ENCODE measurements at regions not wholly inside any gene's neighbourhood (a gene's known extent, or its start where the extent isn't known, plus 50 kb on each side); places are given as distances from the start of the nearest gene placed in this dataset.

DNA sequence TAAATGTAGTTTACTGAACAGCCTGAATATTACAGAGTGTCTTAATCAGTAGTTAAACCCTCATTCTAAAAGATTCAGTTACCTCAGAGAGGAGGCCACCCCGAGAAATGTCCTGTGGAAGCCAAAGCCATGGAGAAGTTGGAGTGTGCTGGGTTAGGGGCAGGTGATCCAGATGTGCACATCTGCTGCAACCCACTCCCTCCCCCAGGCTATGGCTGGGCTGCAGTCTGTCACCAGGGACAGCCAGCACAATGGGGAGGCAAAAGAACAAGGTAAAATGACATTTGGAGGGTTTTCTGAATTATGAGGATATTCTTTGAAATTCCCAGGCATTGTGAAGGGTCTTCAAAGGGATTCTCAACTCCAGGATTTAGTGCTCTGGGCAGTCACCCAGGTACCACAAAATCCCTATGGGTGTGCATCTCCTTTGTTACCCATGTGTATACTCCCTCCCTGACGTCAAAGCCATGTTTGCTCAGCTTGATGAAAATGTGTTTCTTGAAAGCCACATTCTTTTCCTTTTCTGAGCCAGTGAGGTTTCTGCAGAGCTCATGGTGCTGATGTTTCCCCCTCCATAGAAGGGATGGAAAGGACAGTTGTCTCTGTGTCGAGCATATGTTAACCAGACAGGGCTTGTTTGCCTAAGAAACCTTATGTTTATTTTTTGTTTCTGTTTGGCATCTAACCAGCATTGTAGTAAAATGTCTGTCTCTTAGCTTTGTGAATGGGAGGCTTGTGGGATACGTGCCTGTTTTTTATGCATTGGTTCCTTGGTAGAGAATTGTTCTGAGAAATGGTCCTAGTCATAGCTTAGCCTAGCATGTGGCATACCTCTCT, 212.3 kb upstream of the TBX18 start:
- Histone ChIP-seq H3K4me3 (no peak overlapping the region), H3K9me3 (no peaks in the 10 kb centered on the region), H3K36me3 (ENCODE audit: low read depth) (no peaks in the 10 kb centered on the region), H3K4me1 (ENCODE audit: low read depth) (no peaks in the 10 kb centered on the region)
- TF ChIP-seq, protein P1, sequence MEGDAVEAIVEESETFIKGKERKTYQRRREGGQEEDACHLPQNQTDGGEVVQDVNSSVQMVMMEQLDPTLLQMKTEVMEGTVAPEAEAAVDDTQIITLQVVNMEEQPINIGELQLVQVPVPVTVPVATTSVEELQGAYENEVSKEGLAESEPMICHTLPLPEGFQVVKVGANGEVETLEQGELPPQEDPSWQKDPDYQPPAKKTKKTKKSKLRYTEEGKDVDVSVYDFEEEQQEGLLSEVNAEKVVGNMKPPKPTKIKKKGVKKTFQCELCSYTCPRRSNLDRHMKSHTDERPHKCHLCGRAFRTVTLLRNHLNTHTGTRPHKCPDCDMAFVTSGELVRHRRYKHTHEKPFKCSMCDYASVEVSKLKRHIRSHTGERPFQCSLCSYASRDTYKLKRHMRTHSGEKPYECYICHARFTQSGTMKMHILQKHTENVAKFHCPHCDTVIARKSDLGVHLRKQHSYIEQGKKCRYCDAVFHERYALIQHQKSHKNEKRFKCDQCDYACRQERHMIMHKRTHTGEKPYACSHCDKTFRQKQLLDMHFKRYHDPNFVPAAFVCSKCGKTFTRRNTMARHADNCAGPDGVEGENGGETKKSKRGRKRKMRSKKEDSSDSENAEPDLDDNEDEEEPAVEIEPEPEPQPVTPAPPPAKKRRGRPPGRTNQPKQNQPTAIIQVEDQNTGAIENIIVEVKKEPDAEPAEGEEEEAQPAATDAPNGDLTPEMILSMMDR (IDR thresholded peaks at IDR 0.05) = no peak
- intact Hi-C loops (cut with DNase I, micrococcal nuclease) = no loop called here
- no peak for ATAC-seq
- DNase-seq = no peak

DNA sequence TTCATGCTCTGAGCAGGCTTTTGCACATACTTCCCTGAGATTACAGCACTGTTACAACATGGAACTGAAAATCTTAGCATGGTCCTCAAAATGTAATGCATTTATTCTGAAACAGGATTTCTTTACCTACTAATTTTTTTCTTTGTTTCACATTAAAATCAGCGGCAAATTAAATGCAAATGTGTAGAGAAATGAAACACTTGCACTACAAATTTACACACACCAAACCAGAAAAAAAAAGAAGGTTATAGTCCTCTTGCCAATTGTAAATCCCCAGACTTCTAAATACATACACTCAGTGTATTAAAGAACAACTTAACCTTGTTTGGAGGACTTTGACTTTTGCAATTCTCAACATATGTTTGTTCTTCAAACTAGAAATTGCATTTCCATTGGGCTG, 210.9 kb upstream of the TBX18 start:
- DNase-seq (no peak), ATAC-seq (no peak)
- intact Hi-C loops (cut with DNase I, micrococcal nuclease) = no loop called here
- Histone ChIP-seq H3K4me3 (no peak overlapping the region), H3K9me3 (no peaks in the 10 kb centered on the region), H3K36me3 (ENCODE audit: low read depth) (no peaks in the 10 kb centered on the region), H3K4me1 (ENCODE audit: low read depth) (no peaks in the 10 kb centered on the region)
- TF ChIP-seq, protein P1 (IDR thresholded peaks at IDR 0.05) = no peak

DNA sequence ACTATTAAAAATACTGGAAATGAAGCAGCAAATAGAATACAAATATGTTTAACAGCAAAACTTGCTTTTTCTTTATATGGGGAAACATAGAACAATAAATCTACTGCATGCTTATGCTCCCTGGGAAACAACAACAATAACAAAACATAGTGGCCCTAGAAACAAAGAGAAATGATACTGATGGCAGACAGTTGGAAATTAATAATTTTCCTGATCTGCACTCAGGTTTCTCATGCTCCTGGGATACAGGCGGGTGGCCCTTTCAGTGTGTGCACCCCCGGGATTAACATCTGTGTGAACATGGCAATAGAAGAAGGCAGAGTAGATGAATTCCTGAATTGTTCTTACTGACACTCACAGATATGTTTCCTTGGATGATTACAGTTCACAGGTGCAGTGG, 209.2 kb upstream of the TBX18 start:
- ATAC-seq (no peak), DNase-seq (no peak)
- Histone ChIP-seq H3K9me3 (peaks cover 5% of the 10 kb centered on the region), H3K36me3 (ENCODE audit: low read depth) (no peaks in the 10 kb centered on the region), H3K4me3 (no peak overlapping the region), H3K4me1 (ENCODE audit: low read depth) (no peaks in the 10 kb centered on the region)
- intact Hi-C loops (cut with DNase I, micrococcal nuclease) = no loop called here
- TF ChIP-seq, protein P1 (IDR thresholded peaks at IDR 0.05) = no peak

DNA sequence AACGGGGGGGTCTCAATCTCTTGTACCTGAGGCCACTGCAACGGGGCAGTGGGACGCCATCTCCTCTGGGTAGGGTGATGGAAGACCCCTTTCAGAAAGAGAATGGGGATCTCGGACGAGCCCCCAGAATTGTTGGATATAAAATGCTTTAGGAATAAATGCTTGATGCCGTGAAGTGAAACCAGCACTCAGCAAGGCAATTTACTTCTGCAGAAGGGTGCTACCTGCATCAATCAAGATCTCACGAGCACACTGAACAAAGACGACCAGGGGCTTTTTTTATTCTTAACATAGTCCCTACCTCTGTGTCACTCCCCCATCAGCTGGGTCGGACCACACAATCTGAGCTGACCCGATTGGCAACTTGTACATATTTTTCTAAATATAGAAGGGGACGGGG, 203.6 kb upstream of the TBX18 start:
- ATAC-seq = no peak
- Histone ChIP-seq H3K4me1 (ENCODE audit: low read depth) (no peaks in the 10 kb centered on the region), H3K4me3 (no peak overlapping the region), H3K36me3 (ENCODE audit: low read depth) (no peaks in the 10 kb centered on the region), H3K9me3 (peaks cover 27% of the 10 kb centered on the region)
- TF ChIP-seq, protein P1 (IDR thresholded peaks at IDR 0.05) = no peak
- no peak for DNase-seq
- intact Hi-C loops (cut with DNase I, micrococcal nuclease) = no loop called here

DNA sequence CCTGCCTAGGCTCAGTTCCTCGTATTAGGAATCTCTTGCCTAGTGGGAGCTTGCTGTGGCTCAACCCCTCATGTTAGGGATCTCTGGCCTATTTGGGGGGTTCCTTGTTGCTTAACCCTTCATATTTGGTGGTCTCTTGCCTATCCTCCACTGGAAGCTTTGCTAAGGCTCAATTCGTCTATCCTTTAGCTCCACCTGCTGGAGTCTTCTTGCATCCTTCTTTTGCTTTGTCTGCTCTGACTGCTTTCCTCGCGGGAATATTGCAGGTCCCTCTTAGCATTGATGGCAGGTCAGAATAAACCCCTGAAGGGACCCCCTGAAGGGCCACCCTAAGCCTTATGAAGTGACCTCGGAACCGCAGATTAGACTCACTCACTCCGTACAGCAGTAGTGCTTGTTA, 203.0 kb upstream of the TBX18 start:
- intact Hi-C loops (cut with DNase I, micrococcal nuclease) = no loop called here
- TF ChIP-seq, protein P1 (IDR thresholded peaks at IDR 0.05) = no peak
- DNase-seq = no peak
- no peak for ATAC-seq
- no peak overlapping the region for H3K4me3 ChIP-seq
- no peaks in the 10 kb centered on the region for H3K4me1 ChIP-seq (ENCODE audit: low read depth)
- H3K9me3 ChIP-seq = peaks cover 27% of the 10 kb centered on the region
- H3K36me3 ChIP-seq (ENCODE audit: low read depth) = no peaks in the 10 kb centered on the region
